Keratinocyte (primary cell): ENCODE measurements at regions not wholly inside any gene's neighbourhood (a gene's known extent, or its start where the extent isn't known, plus 50 kb on each side); places are given as distances from the start of the nearest gene placed in this dataset.

ENCODE experiments used
- DNase-seq: peaks from one replicate; pipeline ENCODE4 v3.0.0-alpha.2; 2011; ENCODE audit warnings: low read depth, missing footprints, low spot score
- FAIRE-seq: peaks from 2 replicates; lab custom pipeline; 2011; peaks lifted over from hg19 to GRCh38; lab: Jason Lieb, UNC
- H2AFZ ChIP-seq: 2 replicates; pipeline ENCODE4 v1.6.0; 2012; ENCODE audit warnings: low read length, control low read depth, inconsistent platforms; ENCODE audit not compliant: control insufficient read depth
- H3K27ac ChIP-seq: 2 replicates; pipeline ENCODE4 v1.5.1; 2011; ENCODE audit warnings: low read length; ENCODE audit not compliant: control insufficient read depth, insufficient read depth
- H3K27me3 ChIP-seq: 3 replicates; pipeline ENCODE4 v1.6.0; 2011; ENCODE audit warnings: low read length; ENCODE audit not compliant: control insufficient read depth, insufficient read depth; ENCODE audit errors: extremely low read depth
- H3K36me3 ChIP-seq, 2 experiments: 2 replicates in 1 of 2; 3 replicates in 1 of 2; pipeline ENCODE4 v1.5.1; 2011; ENCODE audit warnings: low read length in 2 of 2, mild to moderate bottlenecking in 1 of 2; ENCODE audit not compliant: control insufficient read depth in 2 of 2, insufficient read depth in 2 of 2; ENCODE audit errors: extremely low read depth in 1 of 2
- H3K4me1 ChIP-seq: 3 replicates; pipeline ENCODE4 v1.5.1; 2011; ENCODE audit warnings: low read length; ENCODE audit not compliant: control insufficient read depth, insufficient read depth; ENCODE audit errors: extremely low read depth
- H3K4me2 ChIP-seq: 3 replicates; pipeline ENCODE4 v1.6.0; 2011; ENCODE audit warnings: low read depth, low read length; ENCODE audit not compliant: control insufficient read depth, insufficient read depth; ENCODE audit errors: extremely low read depth
- H3K4me3 ChIP-seq, 3 experiments: fragments of 200-600 bp in 1 of 3; sonication (generic) in 1 of 3; 2 replicates in 2 of 3; 3 replicates in 1 of 3; pipeline ENCODE4 v1.5.1; 2011 to 2016; ENCODE audit warnings: low read length in 3 of 3, mild to moderate bottlenecking in 3 of 3, control low read depth in 2 of 3, inconsistent platforms in 1 of 3, low read depth in 1 of 3, mixed read lengths in 1 of 3, mixed run types in 1 of 3, moderate library complexity in 1 of 3; ENCODE audit not compliant: control insufficient read depth in 2 of 3, insufficient read depth in 2 of 3; ENCODE audit errors: extremely low read depth in 1 of 3
- H3K79me2 ChIP-seq: 2 replicates; pipeline ENCODE4 v1.6.0; 2012; ENCODE audit warnings: low read length; ENCODE audit not compliant: control insufficient read depth, insufficient read depth
- H3K9ac ChIP-seq: 3 replicates; pipeline ENCODE4 v1.6.0; 2011; ENCODE audit warnings: low read length; ENCODE audit not compliant: control insufficient read depth, insufficient read depth; ENCODE audit errors: extremely low read depth
- H3K9me1 ChIP-seq: 3 replicates; pipeline ENCODE4 v1.6.0; 2011; ENCODE audit warnings: low read length; ENCODE audit not compliant: control insufficient read depth, insufficient read depth; ENCODE audit errors: extremely low read depth
- H3K9me3 ChIP-seq: 2 replicates; pipeline ENCODE4 v1.5.1; 2012; ENCODE audit warnings: low read depth, low read length; ENCODE audit not compliant: control insufficient read depth
- H4K20me1 ChIP-seq: 3 replicates; pipeline ENCODE4 v1.6.0; 2011; ENCODE audit warnings: low read length; ENCODE audit not compliant: control insufficient read depth, insufficient read depth; ENCODE audit errors: extremely low read depth
- EZH2 ChIP-seq: IDR thresholded peaks from one replicate; pipeline ENCODE4 v1.6.1; 2012; ENCODE audit warnings: inconsistent platforms, mild to moderate bottlenecking, low read length, moderate library complexity
- dilution Hi-C: fragments of 300-500 bp; cut with MboI; formaldehyde crosslinking; loops from one replicate; pipeline ENCODE4 v1.7.0; 2020; ENCODE audit warnings: low sequenced_read_pairs; ENCODE audit not compliant: extremely low pct_ligation_motif_present
- TF ChIP-seq, protein P1 (sequence below), 3 experiments: IDR thresholded peaks in 1 of 3; conservative IDR thresholded peaks in 1 of 3; optimal IDR thresholded peaks in 1 of 3; 2 replicates in 2 of 3; 3 replicates in 1 of 3; pipeline versions ENCODE3 to v1.5.1; 2011; ENCODE audit warnings: low read length in 3 of 3, mild to moderate bottlenecking in 3 of 3, moderate library complexity in 2 of 3, control low read depth in 1 of 3, inconsistent platforms in 1 of 3; ENCODE audit not compliant: insufficient read depth in 2 of 3; ENCODE audit errors: extremely low read depth in 1 of 3

DNA sequence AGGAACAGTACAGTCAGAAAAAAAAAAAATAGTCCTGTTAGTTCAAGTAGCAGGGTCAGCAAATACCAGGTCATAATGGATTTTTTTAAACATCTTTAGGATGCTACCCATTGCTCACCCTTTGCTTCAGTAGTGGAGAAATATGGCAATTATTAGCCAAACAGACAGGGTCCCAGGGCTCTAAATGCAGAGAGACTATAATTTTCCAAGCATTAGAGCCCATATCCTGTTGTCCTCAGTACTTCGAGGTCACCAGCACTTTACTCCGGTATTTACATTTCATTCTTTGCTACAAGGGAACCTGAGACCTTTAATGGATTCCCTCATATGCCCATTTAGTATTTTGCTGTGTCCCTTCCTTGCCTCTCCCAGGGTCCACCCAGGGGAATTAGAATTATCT, 1562.9 kb upstream of the TENM3 start:
- Histone ChIP-seq H3K27me3 (no peaks in the 10 kb centered on the region), H2AFZ (no peak overlapping the region), H3K4me3 (no peak overlapping the region), H3K9me1 (no peaks in the 10 kb centered on the region), H3K79me2 (no peaks in the 10 kb centered on the region), H3K4me1 (no peaks in the 10 kb centered on the region), H3K27ac (no peak overlapping the region), H3K9ac (no peak overlapping the region), H3K9me3 (no peaks in the 10 kb centered on the region), H3K36me3 (no peaks in the 10 kb centered on the region), H4K20me1 (no peaks in the 10 kb centered on the region), H3K4me2 (no peak overlapping the region)
- TF ChIP-seq EZH2: no peak
- TF ChIP-seq, protein P1, sequence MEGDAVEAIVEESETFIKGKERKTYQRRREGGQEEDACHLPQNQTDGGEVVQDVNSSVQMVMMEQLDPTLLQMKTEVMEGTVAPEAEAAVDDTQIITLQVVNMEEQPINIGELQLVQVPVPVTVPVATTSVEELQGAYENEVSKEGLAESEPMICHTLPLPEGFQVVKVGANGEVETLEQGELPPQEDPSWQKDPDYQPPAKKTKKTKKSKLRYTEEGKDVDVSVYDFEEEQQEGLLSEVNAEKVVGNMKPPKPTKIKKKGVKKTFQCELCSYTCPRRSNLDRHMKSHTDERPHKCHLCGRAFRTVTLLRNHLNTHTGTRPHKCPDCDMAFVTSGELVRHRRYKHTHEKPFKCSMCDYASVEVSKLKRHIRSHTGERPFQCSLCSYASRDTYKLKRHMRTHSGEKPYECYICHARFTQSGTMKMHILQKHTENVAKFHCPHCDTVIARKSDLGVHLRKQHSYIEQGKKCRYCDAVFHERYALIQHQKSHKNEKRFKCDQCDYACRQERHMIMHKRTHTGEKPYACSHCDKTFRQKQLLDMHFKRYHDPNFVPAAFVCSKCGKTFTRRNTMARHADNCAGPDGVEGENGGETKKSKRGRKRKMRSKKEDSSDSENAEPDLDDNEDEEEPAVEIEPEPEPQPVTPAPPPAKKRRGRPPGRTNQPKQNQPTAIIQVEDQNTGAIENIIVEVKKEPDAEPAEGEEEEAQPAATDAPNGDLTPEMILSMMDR (optimal IDR thresholded peaks at IDR 0.05 in 1 of 3, IDR thresholded peaks at IDR 0.05 in 1 of 3, conservative IDR thresholded peaks at IDR 0.05 in 1 of 3; ENCODE audit: extremely low read depth in 1 of 3, insufficient read depth in 2 of 3, low read length in 3 of 3): no peak
- dilution Hi-C loops: no loop called here
- FAIRE-seq (no peak), DNase-seq (no peak)

DNA sequence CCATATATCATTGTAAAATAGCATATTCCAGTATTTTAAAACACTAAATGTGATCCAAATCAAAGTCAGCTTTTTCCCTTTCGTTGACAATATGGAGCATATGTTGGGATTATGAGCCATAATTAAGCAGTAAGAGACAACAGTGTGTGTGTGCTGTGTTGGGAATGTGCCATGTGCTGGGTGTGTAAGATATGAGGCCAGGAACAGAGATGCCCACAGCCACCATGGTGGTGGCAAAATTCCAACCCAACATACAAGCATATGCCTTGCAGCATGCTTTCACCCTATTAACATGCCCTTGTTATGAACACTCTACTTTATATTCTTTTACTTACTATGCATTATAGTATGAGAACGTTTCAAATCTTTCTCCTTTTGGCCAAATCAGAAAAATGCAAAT, 1560.4 kb upstream of the TENM3 start:
- H3K4me3 ChIP-seq: no peak overlapping the region
- dilution Hi-C loops: no loop called here
- no peaks in the 10 kb centered on the region for H3K27me3 ChIP-seq
- H3K27ac ChIP-seq: no peak overlapping the region
- H3K36me3 ChIP-seq: no peaks in the 10 kb centered on the region
- no peak overlapping the region for H2AFZ ChIP-seq
- H3K9me1 ChIP-seq: no peaks in the 10 kb centered on the region
- H3K4me1 ChIP-seq: no peaks in the 10 kb centered on the region
- H3K79me2 ChIP-seq: no peaks in the 10 kb centered on the region
- H4K20me1 ChIP-seq: no peaks in the 10 kb centered on the region
- H3K4me2 ChIP-seq: no peak overlapping the region
- FAIRE-seq: no peak
- no peak for TF ChIP-seq EZH2
- TF ChIP-seq, protein P1 (optimal IDR thresholded peaks at IDR 0.05 in 1 of 3, IDR thresholded peaks at IDR 0.05 in 1 of 3, conservative IDR thresholded peaks at IDR 0.05 in 1 of 3; ENCODE audit: extremely low read depth in 1 of 3, insufficient read depth in 2 of 3, low read length in 3 of 3): no peak
- DNase-seq: no peak
- no peaks in the 10 kb centered on the region for H3K9me3 ChIP-seq
- H3K9ac ChIP-seq: no peak overlapping the region
